Fibroblast of mammary gland (primary cell): ENCODE measurements at regions not wholly inside any gene's neighbourhood (a gene's known extent, or its start where the extent isn't known, plus 50 kb on each side); places are given as distances from the start of the nearest gene placed in this dataset.

Experiments
- DNase-seq: peaks from one replicate; pipeline ENCODE4 v3.0.0-alpha.2; 2010; ENCODE audit warnings: low read depth
- H3K4me3 ChIP-seq: 2 replicates; pipeline ENCODE4 v1.5.1; 2011; ENCODE audit warnings: low read depth, mild to moderate bottlenecking, low read length, moderate library complexity; ENCODE audit not compliant: control insufficient read depth
- TF ChIP-seq, protein P1 (sequence below): conservative IDR thresholded peaks from 2 replicates; pipeline ENCODE4 v1.5.1; 2011; ENCODE audit warnings: low read depth, low read length, inconsistent platforms; ENCODE audit not compliant: control insufficient read depth, insufficient read depth

DNA sequence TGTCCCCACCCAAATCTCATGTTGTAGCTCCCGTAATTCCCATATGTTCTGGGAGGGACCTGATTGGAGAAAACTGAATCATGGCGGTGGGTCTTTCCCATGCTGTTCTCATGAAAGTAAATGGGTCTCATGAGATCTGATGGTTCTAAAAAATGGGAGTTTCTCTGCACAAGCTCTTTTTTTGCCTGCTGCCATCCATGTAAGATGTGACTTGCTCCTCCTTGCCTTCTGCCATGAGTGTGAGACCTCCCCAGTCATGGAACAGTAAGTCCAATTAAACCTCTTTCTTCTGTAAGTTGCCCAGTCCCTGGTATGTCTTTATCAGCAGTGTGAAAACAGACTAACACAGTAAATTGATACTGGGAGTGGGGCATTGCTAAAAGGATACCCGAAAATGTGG is 1218.4 kb upstream of the CITED2 start:
- DNase-seq = no peak
- TF ChIP-seq, protein P1, sequence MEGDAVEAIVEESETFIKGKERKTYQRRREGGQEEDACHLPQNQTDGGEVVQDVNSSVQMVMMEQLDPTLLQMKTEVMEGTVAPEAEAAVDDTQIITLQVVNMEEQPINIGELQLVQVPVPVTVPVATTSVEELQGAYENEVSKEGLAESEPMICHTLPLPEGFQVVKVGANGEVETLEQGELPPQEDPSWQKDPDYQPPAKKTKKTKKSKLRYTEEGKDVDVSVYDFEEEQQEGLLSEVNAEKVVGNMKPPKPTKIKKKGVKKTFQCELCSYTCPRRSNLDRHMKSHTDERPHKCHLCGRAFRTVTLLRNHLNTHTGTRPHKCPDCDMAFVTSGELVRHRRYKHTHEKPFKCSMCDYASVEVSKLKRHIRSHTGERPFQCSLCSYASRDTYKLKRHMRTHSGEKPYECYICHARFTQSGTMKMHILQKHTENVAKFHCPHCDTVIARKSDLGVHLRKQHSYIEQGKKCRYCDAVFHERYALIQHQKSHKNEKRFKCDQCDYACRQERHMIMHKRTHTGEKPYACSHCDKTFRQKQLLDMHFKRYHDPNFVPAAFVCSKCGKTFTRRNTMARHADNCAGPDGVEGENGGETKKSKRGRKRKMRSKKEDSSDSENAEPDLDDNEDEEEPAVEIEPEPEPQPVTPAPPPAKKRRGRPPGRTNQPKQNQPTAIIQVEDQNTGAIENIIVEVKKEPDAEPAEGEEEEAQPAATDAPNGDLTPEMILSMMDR = no peak
- H3K4me3 ChIP-seq = no peak overlapping the region

DNA sequence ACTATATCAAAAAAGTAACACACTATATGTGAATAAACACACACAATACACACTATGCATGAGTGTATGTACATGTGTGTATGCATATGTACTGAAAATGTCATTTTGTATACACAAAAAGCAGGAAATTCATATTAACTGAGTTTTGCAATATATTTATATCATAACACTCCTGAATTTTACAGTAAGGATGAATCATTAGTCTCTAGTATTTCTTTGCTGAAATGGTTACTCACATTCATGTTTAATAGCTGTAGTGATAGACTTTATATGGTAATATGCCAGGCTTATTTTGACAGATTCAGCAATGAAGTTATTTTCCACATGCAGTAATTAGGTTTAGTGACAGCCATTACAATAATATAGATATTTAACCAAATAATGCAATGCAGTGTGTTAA is 1216.2 kb upstream of the CITED2 start:
- TF ChIP-seq, protein P1 = no peak
- no peak overlapping the region for H3K4me3 ChIP-seq
- DNase-seq = peak; percentile 27

- DNase-seq = no peak
- TF ChIP-seq, protein P1 = no peak
- no peak overlapping the region for H3K4me3 ChIP-seq
Measured at GRCh38 chr6:140586426-140587061, 1212.1 kb upstream of the CITED2 start.

- TF ChIP-seq, protein P1 = no peak
- DNase-seq = no peak
- H3K4me3 ChIP-seq = no peak overlapping the region
Measured at GRCh38 chr6:140581601-140582000, 1207.2 kb upstream of the CITED2 start.

- TF ChIP-seq, protein P1 = no peak
- H3K4me3 ChIP-seq = no peak overlapping the region
- no peak for DNase-seq
Measured at GRCh38 chr6:140579918-140580317, 1205.5 kb upstream of the CITED2 start.

GRCh38 chr6:140576004-140576555 is 1201.6 kb upstream of the CITED2 start:
- H3K4me3 ChIP-seq = no peak overlapping the region
- TF ChIP-seq, protein P1 = no peak
- no peak for DNase-seq
